GM23338 (cell line): ENCODE measurements at regions not wholly inside any gene's neighbourhood (a gene's known extent, or its start where the extent isn't known, plus 50 kb on each side); places are given as distances from the start of the nearest gene placed in this dataset.

ENCODE experiments used
- ATAC-seq: fragments of 200-7000 bp; cut with Tn5 transposase; 3 replicates; pipeline ENCODE4 v1.9.1; 2020
- DNase-seq: peaks from one replicate; pipeline ENCODE4 v3.0.0-alpha.2; 2015; ENCODE audit warnings: low spot score
- H2AFZ ChIP-seq: fragments of 200-600 bp; sonication (generic); 2 replicates; pipeline ENCODE4 v1.8.0; 2016; ENCODE audit warnings: antibody characterized with exemption, mild to moderate bottlenecking, moderate library complexity
- H3F3A ChIP-seq: fragments of 200-600 bp; sonication (generic); replicated peaks from 2 replicates; pipeline ENCODE4 v1.8.0; 2017; ENCODE audit warnings: antibody characterized with exemption, mixed run types, low read depth
- H3K27ac ChIP-seq: fragments of 200-600 bp; sonication (generic); 2 replicates; pipeline ENCODE4 v1.6.1; 2016; ENCODE audit warnings: low read depth
- H3K27me3 ChIP-seq: fragments of 200-600 bp; sonication (generic); 2 replicates; pipeline ENCODE4 v1.8.0; 2016; ENCODE audit warnings: mild to moderate bottlenecking, mixed run types, moderate library complexity; ENCODE audit not compliant: insufficient read depth
- H3K36me3 ChIP-seq: fragments of 200-600 bp; sonication (generic); 2 replicates; pipeline ENCODE4 v1.8.0; 2016; ENCODE audit warnings: mild to moderate bottlenecking; ENCODE audit not compliant: insufficient read depth
- H3K4me1 ChIP-seq: fragments of 200-600 bp; sonication (generic); 2 replicates; pipeline ENCODE4 v1.8.0; 2016; ENCODE audit warnings: mild to moderate bottlenecking, moderate library complexity; ENCODE audit not compliant: insufficient read depth
- H3K4me2 ChIP-seq: fragments of 200-600 bp; sonication (generic); 2 replicates; pipeline ENCODE4 v1.7.1; 2017; ENCODE audit warnings: mixed run types
- H3K4me3 ChIP-seq: fragments of 200-600 bp; sonication (generic); 2 replicates; pipeline ENCODE4 v1.6.1; 2016; ENCODE audit warnings: mixed run types
- H3K79me2 ChIP-seq: fragments of 200-600 bp; sonication (generic); replicated peaks from 2 replicates; pipeline ENCODE4 v1.8.0; 2017; ENCODE audit warnings: mild to moderate bottlenecking; ENCODE audit not compliant: insufficient read depth
- H3K9me2 ChIP-seq: fragments of 200-600 bp; sonication (generic); 2 replicates; pipeline ENCODE4 v1.8.0; 2017; ENCODE audit not compliant: insufficient read depth
- H4K20me1 ChIP-seq: fragments of 200-600 bp; sonication (generic); replicated peaks from 2 replicates; pipeline ENCODE4 v1.8.0; 2017; ENCODE audit warnings: mild to moderate bottlenecking; ENCODE audit not compliant: insufficient read depth
- H3K27ac Mint-ChIP-seq: 2 replicates; pipeline ENCODE4 v1.8.0; 2020; ENCODE audit warnings: inconsistent platforms, mild to moderate bottlenecking, moderate library complexity, mixed read lengths
- H3K27me3 Mint-ChIP-seq: 3 replicates; pipeline ENCODE4 v1.8.0; 2022; ENCODE audit warnings: low read depth, mild to moderate bottlenecking, moderate library complexity, mixed read lengths, inconsistent platforms; ENCODE audit not compliant: insufficient read depth, poor library complexity
- H3K36me3 Mint-ChIP-seq: 3 replicates; pipeline ENCODE4 v1.8.0; 2021; ENCODE audit warnings: low read depth, mild to moderate bottlenecking, inconsistent platforms, moderate library complexity, mixed read lengths
- H3K4me1 Mint-ChIP-seq: 3 replicates; pipeline ENCODE4 v1.8.0; 2020; ENCODE audit warnings: mild to moderate bottlenecking, inconsistent platforms, mixed read lengths
- H3K4me3 Mint-ChIP-seq: 3 replicates; pipeline ENCODE4 v1.8.0; 2021; ENCODE audit warnings: moderate library complexity, mild to moderate bottlenecking, inconsistent platforms, mixed read lengths
- H3K9me3 Mint-ChIP-seq: 3 replicates; pipeline ENCODE4 v1.8.0; 2020; ENCODE audit warnings: moderate library complexity, mild to moderate bottlenecking, inconsistent platforms, mixed read lengths
- CTCF ChIP-seq, 2 experiments: fragments of 200-600 bp in 1 of 2; sonication (generic) in 1 of 2; conservative IDR thresholded peaks; 2 replicates each; pipeline versions ENCODE4 v1.5.1 to v1.6.1; 2016 to 2017; ENCODE audit warnings: antibody characterized with exemption in 2 of 2, low read depth in 2 of 2, mild to moderate bottlenecking in 2 of 2, moderate library complexity in 1 of 2
- EZH2phosphoT487 ChIP-seq: fragments of 200-600 bp; sonication (generic); IDR thresholded peaks from one replicate; pipeline ENCODE4 v1.8.1; 2018; ENCODE audit warnings: antibody characterized with exemption; ENCODE audit not compliant: unreplicated experiment
- ZNF114 ChIP-seq: fragments of 250-450 bp; sonication (Bioruptor Pico); IDR thresholded peaks from 2 replicates; pipeline ENCODE4 v1.5.0; 2020; ENCODE audit warnings: mild to moderate bottlenecking, moderate library complexity
- ZNF462 ChIP-seq: fragments of 250-450 bp; sonication (Bioruptor Pico); IDR thresholded peaks from 2 replicates; pipeline ENCODE4 v1.5.0; 2020; ENCODE audit warnings: mild to moderate bottlenecking, moderate library complexity

- no peak for TF ChIP-seq ZNF462 (CRISPR knock-in tag)
- no peak for TF ChIP-seq EZH2phosphoT487
Measured at GRCh38 chr14:59123531-59123930, 64.9 kb upstream of the DAAM1 start (continued).

GRCh38 chr14:59123975-59124374, 64.5 kb upstream of the DAAM1 start:
- no peak overlapping the region for H2AFZ ChIP-seq
- Mint-ChIP-seq H3K36me3 (no peaks in the 10 kb centered on the region), H3K4me3 (no peak overlapping the region), H3K9me3 (no peaks in the 10 kb centered on the region), H3K27ac (no peak overlapping the region), H3K27me3 (peaks cover under 1% of the 10 kb centered on the region), H3K4me1 (no peaks in the 10 kb centered on the region)
- H3K4me1 ChIP-seq = no peaks in the 10 kb centered on the region
- no peak for ATAC-seq
- H3K4me2 ChIP-seq = no peak overlapping the region
- no peaks in the 10 kb centered on the region for H3K9me2 ChIP-seq
- DNase-seq = peak; percentile 12
- no peaks in the 10 kb centered on the region for H3F3A ChIP-seq
- TF ChIP-seq ZNF114 (CRISPR knock-in tag) (no peak), CTCF (conservative IDR thresholded peaks at IDR 0.05; ENCODE audit: low read depth in 2 of 2) (peak; percentile 50 to 51)
- no peak overlapping the region for H3K27ac ChIP-seq
- no peaks in the 10 kb centered on the region for H4K20me1 ChIP-seq
- H3K27me3 ChIP-seq = no peaks in the 10 kb centered on the region
- H3K4me3 ChIP-seq = no peak overlapping the region
- no peaks in the 10 kb centered on the region for H3K79me2 ChIP-seq
- H3K36me3 ChIP-seq = no peaks in the 10 kb centered on the region
